ENCODE measurements at regions not wholly inside any gene's neighbourhood (a gene's known extent, or its start where the extent isn't known, plus 50 kb on each side); places are given as distances from the start of the nearest gene placed in this dataset.

GRCh38 chr2:18378020-18378653 lies 182.3 kb downstream of the RDH14 start:
- DNase-seq (ENCODE audit: low spot score) = peak; percentile 57

GRCh38 chr2:18376936-18377335 lies 183.5 kb downstream of the RDH14 start:
- DNase-seq (ENCODE audit: low spot score) = no peak

GRCh38 chr2:18373664-18374063 lies 186.8 kb downstream of the RDH14 start:
- no peak for DNase-seq (ENCODE audit: low spot score)

- no peak for DNase-seq (ENCODE audit: low spot score)
These were observed 187.4 kb downstream of the RDH14 start for GRCh38 chr2:18373081-18373480.

- DNase-seq (ENCODE audit: low spot score) = no peak
These were observed 187.8 kb downstream of the RDH14 start for GRCh38 chr2:18372641-18373040.

DNA sequence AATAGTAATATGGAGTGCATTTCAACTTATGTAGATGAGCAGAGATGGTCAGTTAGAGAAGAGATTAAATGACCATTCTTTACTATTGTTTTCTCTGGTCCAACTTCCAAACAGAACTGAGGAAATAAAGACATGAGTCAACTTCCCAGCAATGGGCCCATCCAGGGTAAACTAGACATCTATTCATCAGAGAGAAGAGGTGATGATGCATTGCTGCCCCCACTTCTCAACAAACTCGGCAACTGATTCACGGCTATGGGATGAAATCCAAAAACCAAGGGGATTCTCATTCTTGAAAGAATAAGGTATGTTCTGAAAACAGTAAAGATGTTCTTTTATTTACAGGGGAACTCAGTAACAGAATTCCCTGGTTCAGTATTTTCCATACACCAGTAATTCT lies 190.7 kb downstream of the RDH14 start:
- DNase-seq (ENCODE audit: low spot score) = no peak

GRCh38 chr2:18368008-18368407 lies 192.4 kb downstream of the RDH14 start:
- DNase-seq (ENCODE audit: low spot score) = no peak

DNA sequence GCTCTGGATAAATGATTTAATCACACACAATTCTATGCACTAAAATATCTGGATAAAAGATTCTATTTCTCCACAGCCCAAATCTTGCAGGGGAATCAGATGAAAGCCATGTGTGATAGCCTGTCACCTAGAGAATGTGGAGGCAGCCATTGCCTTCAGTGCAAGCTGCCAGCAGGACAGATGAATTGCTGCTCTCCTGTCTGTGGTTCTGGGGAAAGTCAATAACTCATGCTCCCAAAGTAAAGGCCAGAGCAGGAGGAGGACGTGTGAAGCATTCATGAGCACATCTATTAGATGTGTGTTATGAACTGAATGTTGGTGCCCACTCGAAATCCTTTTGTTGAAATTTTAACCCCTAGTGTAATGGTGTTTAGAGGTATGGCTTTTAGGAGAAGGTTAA lies 195.1 kb downstream of the RDH14 start:
- no peak for DNase-seq (ENCODE audit: low spot score)

DNA sequence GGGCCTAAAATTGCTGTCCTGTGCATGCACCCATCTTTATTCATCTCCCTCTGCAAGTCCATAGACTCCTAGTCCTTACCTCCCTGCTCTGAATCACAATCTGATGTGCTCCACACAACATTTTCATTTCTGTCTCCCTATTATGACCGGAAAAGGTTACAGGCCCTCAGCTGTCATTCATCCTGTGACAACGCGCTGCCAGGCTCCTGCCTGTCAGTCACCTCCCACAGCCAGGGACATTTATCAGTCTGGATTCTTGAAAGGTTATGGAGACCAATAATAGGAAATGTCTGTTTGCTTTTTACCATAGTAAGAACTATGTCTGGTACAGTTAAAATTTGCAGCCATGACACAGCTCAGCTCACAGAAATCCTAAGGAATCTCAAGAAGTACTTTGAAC lies 197.1 kb downstream of the RDH14 start:
- no peak for DNase-seq (ENCODE audit: low spot score)

DNA sequence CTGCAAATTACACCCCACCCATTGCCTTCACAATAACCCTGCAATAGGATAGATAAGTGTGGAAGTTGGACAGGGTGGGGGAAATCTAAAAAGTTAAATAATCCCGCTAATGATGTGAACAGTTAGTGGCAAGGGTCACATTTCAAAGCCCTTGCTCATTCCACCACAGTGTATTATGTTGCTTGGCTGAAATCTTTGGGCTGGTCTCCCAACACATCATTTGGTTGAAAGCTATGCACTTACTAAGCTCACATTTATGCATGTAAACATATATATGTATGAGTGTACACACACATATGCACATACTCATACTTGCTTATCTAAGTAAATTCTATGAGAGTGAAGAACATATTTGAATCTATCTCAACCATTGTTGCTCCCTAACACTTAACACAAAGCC lies 197.8 kb downstream of the RDH14 start:
- DNase-seq (ENCODE audit: low spot score) = no peak

- no peak for DNase-seq (ENCODE audit: low spot score)
These were observed 202.9 kb downstream of the RDH14 start for GRCh38 chr2:18357537-18357936.

DNA sequence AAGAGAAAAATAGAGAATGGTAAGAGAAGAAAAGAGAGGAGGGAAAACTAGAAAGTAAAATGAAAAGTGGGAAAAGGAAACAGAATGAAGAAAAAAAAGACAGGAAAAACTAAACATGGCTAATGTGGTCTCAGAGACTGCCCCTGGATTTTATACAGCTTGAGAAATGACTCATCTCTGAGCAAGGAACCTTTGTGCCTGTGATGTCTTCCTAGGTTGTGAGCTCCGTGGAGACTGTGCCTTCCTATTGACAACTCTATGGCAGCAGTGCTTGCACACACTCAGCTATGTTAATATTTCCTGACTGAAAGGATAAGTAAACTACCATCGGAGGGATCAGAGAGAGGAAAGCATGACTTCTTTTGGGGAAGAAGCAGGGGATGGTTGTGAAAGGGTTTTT lies 203.8 kb downstream of the RDH14 start:
- DNase-seq (ENCODE audit: low spot score) = peak; percentile 17

DNA sequence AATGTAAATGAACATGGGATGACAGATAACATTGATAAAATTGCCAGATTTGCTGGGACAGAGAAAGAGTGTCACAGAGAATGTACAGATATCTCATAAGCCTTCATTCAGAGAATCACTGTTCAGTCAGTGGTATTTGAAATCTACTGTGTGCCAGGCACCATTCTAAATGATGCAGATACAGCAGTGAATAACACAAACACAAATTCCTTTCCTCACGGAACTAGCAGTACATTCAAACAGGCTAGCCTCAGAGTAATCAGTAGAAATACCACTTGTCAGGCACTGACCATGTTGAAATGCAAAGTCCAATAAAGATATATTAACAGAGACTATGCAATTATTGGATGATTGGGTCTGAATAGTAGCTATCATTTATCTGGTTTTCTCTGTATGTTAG lies 211.0 kb downstream of the RDH14 start:
- no peak for DNase-seq (ENCODE audit: low spot score)

- no peak for DNase-seq (ENCODE audit: low spot score)
These were observed 213.6 kb downstream of the RDH14 start for GRCh38 chr2:18346874-18347273.

DNA sequence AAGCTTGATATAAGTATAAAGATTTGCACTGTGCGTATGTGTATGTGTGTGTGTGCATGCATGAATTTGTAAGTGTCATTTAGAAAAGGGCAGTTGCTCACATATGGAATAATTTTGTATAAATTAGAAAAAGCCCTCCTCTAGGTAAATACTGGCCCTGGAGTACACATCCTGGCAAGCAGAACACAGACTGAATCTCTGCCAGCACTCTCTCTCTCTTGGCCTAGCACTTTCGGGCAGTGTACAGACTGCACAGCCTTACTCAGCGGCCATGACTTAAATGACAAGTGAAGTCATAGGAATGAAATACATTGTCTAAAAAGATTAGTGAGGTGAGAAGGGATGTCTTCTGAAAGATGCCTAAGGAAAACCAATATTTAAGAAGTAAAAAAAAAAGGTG lies 214.1 kb downstream of the RDH14 start:
- DNase-seq (ENCODE audit: low spot score) = no peak

DNA sequence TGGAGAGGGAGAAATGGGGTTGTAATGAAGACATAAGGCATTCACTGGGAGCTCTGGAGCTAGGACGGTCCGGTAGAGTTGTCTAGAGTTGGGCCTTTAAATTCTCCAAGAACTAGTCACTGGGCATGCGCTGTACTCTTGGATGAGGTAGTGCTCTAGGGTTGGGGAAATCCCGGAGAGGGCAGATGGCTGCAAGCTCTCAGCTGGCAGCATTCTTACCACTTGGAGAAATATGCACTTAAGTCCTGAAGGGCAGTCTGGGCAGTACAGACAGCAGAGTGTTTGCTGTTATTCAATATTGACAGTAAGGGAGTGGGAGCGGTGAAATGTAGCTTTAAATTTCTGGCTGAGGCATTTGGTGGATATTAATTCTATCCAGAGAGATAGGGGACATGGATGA lies 214.6 kb downstream of the RDH14 start:
- DNase-seq (ENCODE audit: low spot score) = no peak

- DNase-seq (ENCODE audit: low spot score) = no peak
These were observed 217.6 kb downstream of the RDH14 start for GRCh38 chr2:18342901-18343300.

DNA sequence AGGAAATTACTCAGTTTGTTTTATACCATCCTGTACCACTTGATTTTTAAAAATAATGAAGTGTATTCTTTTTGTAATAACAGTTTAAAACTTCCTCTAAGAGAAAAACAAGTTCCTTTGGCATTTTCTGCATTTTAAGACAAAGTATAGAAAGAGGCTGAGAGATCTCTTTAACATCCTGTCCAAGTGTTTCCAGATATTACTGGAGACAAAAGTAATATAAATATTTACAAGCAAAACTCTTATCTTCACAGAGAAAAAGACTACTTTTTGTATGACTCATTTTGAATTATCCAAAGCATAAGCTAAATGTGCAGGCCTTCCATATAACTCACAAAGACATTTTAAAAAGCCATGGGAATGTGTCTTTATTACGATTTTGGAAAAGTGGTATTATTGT lies 221.1 kb downstream of the RDH14 start:
- DNase-seq (ENCODE audit: low spot score) = no peak

GRCh38 chr2:18336975-18337374 lies 223.5 kb downstream of the RDH14 start:
- DNase-seq (ENCODE audit: low spot score) = no peak

DNA sequence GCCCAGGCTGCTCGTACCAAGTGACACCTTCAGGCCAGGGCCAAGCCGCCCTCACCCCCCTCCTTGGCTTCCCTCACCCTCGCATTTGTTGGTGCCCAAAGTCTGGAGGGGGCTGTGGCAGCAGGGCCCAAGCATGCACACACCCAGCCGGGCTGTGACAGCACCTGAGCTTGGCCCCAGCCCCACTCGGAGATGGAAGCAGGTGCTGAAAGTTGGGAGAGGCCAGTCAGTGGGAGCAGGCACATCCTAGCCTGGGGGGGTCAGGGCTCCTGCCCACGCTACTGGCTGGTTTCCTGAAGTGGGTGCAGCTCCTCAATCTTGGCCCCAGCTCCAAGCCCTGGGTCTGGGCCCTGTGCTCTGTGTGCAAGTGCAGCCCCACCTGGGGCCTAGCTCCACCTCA lies 228.0 kb downstream of the RDH14 start:
- DNase-seq (ENCODE audit: low spot score) = no peak

DNA sequence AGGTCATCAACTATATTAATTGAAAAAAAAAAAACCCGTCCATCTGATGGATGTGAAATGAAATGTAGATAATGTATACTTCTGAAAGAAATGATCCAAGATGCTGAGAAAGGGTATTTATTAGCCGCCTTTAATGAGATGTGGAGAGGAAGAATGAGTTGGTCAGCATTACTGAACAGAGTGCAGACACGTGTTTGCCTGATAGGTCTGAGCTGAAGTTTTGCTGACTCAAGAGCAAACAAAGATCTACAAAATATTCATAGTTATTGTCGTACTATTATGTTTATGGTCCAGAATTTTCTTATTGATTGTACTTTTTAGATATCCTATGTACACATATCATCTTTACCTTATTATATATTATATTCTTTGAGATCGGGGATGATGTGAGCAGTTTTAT lies 235.3 kb downstream of the RDH14 start:
- DNase-seq (ENCODE audit: low spot score) = no peak

- DNase-seq (ENCODE audit: low spot score) = no peak
These were observed 240.5 kb downstream of the RDH14 start for GRCh38 chr2:18319987-18320386.

- DNase-seq (ENCODE audit: low spot score) = no peak
These were observed 243.4 kb downstream of the RDH14 start for GRCh38 chr2:18317017-18317416.

GRCh38 chr2:18312818-18313217 lies 247.6 kb downstream of the RDH14 start:
- DNase-seq (ENCODE audit: low spot score) = no peak

Measured in SW480 (cell line).